ENCODE measurements at regions not wholly inside any gene's neighbourhood (a gene's known extent, or its start where the extent isn't known, plus 50 kb on each side); places are given as distances from the start of the nearest gene placed in this dataset.

DNA sequence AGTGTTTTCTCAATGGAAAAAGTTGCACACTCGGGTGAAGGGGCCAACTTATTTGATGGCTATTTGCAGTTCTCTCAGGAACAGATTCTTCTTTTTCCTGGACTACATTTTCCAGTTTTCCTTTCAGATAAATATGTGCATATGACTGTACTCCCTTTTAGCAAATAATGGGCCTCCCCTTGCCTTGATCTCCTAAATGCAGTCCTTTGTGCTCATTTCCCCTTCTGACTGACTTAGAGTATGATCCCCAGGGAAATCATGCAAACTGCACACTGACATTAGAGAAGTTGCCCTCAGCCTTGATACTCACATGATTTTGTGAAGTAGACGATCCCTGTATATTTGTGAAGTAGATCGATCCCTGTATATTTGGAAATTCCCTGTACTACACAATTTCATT is 492.9 kb upstream of the NOVA1 start:
- TF ChIP-seq, protein P1, sequence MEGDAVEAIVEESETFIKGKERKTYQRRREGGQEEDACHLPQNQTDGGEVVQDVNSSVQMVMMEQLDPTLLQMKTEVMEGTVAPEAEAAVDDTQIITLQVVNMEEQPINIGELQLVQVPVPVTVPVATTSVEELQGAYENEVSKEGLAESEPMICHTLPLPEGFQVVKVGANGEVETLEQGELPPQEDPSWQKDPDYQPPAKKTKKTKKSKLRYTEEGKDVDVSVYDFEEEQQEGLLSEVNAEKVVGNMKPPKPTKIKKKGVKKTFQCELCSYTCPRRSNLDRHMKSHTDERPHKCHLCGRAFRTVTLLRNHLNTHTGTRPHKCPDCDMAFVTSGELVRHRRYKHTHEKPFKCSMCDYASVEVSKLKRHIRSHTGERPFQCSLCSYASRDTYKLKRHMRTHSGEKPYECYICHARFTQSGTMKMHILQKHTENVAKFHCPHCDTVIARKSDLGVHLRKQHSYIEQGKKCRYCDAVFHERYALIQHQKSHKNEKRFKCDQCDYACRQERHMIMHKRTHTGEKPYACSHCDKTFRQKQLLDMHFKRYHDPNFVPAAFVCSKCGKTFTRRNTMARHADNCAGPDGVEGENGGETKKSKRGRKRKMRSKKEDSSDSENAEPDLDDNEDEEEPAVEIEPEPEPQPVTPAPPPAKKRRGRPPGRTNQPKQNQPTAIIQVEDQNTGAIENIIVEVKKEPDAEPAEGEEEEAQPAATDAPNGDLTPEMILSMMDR (IDR thresholded peaks at IDR 0.05): no peak
- TF ChIP-seq EZH2 (IDR thresholded peaks at IDR 0.05; ENCODE audit: borderline replicate concordance, insufficient read depth, low read depth, low read length, poor library complexity, severe bottlenecking): no peak
